Chondrocyte (in vitro differentiated cells): ENCODE measurements at regions not wholly inside any gene's neighbourhood (a gene's known extent, or its start where the extent isn't known, plus 50 kb on each side); places are given as distances from the start of the nearest gene placed in this dataset.
"Not testable (repeated sequence)": the region's sequence is repeated elsewhere in the genome, so short reads cannot be mapped to it uniquely, and the experiment has no call there.

Source experiments
- DNase-seq: peaks from one replicate; pipeline ENCODE4 v3.0.0; 2021; ENCODE audit warnings: mixed read lengths, low spot score
- H3K27ac Mint-ChIP-seq: one replicate; pipeline ENCODE4 v1.8.0; 2021; ENCODE audit warnings: mild to moderate bottlenecking, moderate library complexity, mixed read lengths; ENCODE audit not compliant: unreplicated experiment
- H3K27me3 Mint-ChIP-seq: 2 replicates; pipeline ENCODE4 v1.8.0; 2021; ENCODE audit warnings: low read depth, mixed read lengths
- H3K36me3 Mint-ChIP-seq: 2 replicates; pipeline ENCODE4 v1.8.0; 2021; ENCODE audit warnings: low read depth, mixed read lengths
- H3K4me1 Mint-ChIP-seq: 2 replicates; pipeline ENCODE4 v1.8.0; 2021; ENCODE audit warnings: low read depth, mild to moderate bottlenecking, mixed read lengths
- H3K4me3 Mint-ChIP-seq: one replicate; pipeline ENCODE4 v1.8.0; 2021; ENCODE audit warnings: mild to moderate bottlenecking, moderate library complexity, mixed read lengths; ENCODE audit not compliant: unreplicated experiment
- H3K9me3 Mint-ChIP-seq: 2 replicates; pipeline ENCODE4 v1.8.0; 2021; ENCODE audit warnings: low read depth, mixed read lengths
- TF ChIP-seq, protein P1 (sequence below): fragments of 200-600 bp; sonication (generic); IDR thresholded peaks from 2 replicates; pipeline ENCODE4 v1.5.0; 2021; ENCODE audit warnings: antibody characterized with exemption, mild to moderate bottlenecking, moderate library complexity

DNA sequence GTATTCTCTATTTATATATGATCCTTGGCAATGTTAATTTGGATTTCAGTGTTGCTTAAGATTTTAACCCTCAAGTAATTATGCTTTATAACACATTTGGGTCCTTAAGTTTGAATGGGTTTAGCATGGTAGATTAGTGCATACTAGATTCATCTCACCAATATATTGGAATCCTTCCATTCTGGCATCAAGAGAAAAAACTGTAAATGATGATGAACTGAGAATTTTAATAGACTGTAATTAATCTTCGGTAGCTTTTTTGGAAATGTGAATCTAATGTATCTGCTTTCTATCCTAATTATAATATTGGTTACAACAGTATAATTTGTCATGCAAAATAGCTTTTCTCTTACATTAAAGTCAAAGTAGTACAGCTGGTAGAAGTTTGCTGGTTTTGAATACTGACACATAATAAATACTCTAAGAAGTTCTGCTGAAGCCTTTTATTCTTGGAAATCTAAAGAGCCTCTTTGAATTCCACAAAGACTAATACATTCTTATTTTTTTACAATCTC is 279.8 kb downstream of the AMY1C start:
- TF ChIP-seq, protein P1, sequence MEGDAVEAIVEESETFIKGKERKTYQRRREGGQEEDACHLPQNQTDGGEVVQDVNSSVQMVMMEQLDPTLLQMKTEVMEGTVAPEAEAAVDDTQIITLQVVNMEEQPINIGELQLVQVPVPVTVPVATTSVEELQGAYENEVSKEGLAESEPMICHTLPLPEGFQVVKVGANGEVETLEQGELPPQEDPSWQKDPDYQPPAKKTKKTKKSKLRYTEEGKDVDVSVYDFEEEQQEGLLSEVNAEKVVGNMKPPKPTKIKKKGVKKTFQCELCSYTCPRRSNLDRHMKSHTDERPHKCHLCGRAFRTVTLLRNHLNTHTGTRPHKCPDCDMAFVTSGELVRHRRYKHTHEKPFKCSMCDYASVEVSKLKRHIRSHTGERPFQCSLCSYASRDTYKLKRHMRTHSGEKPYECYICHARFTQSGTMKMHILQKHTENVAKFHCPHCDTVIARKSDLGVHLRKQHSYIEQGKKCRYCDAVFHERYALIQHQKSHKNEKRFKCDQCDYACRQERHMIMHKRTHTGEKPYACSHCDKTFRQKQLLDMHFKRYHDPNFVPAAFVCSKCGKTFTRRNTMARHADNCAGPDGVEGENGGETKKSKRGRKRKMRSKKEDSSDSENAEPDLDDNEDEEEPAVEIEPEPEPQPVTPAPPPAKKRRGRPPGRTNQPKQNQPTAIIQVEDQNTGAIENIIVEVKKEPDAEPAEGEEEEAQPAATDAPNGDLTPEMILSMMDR: no peak
- Mint-ChIP-seq H3K36me3 (no peaks in the 10 kb centered on the region), H3K9me3 (no peaks in the 10 kb centered on the region), H3K4me1 (no peaks in the 10 kb centered on the region), H3K4me3 (no peak overlapping the region), H3K27ac (no peak overlapping the region), H3K27me3 (no peaks in the 10 kb centered on the region)
- no peak for DNase-seq

DNA sequence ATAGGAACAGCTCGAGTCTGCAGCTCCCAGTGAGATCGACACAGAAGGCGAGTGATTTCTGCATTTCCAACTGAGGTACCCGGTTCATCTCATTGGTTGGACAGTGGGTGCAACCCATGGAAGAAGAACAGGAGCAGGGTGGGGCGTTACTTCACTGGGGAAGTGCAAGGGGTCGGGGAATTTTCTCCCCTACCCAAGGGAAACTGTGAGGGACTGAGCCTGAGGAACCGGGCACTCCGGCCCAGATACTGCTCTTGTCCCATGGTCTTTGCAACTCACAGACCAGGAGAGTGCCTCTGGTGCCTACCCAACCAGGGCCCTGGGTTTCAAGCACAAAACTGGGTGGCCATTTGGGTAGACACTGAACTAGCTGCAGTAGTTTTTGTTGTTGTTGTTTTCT is 307.1 kb downstream of the AMY1C start:
- TF ChIP-seq, protein P1: no peak
- H3K4me3 Mint-ChIP-seq: no peak overlapping the region

DNA sequence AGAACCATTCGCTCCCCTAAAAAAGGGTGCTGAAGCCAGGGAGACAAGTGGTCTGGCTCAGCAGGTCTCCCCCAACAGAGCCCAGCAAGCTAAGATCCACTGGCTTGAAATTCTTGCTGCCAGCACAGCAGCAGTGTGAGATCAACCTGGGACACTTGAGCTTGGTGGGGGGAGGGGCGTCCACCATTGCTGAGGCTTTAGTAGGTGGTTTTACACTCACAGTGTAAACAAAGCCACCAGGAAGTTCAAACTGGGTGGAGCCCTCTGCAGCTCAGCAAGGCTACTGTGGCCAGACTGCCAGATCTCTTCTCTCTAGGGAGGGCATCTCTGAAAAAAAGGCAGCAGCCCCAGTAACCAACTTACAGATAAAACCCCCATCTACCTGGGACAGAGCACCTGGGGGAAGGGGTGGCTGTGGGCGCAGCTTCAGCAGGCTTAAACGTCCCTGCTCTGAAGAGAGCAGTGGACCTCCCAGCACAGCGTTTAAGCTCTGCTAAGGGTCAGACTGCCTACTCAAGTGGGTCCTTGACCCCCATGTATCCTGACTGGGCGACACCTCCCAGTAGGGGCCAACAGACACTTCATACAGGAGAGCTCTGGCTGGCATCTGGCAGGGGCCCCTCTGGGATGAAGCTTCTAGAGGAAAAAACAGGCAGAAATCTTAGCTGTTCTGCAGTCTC is 307.7 kb downstream of the AMY1C start:
- not testable (repeated sequence) for H3K27ac Mint-ChIP-seq, DNase-seq, H3K27me3 Mint-ChIP-seq, H3K4me1 Mint-ChIP-seq, H3K9me3 Mint-ChIP-seq, H3K4me3 Mint-ChIP-seq, H3K36me3 Mint-ChIP-seq

More for the DNA sequence above, 307.1 kb downstream of the AMY1C start:
- H3K9me3 Mint-ChIP-seq: peaks cover 8% of the 10 kb centered on the region
- peaks cover 6% of the 10 kb centered on the region for H3K27me3 Mint-ChIP-seq
- H3K27ac Mint-ChIP-seq: no peak overlapping the region
- no peak for DNase-seq
- H3K4me1 Mint-ChIP-seq: no peaks in the 10 kb centered on the region
- H3K36me3 Mint-ChIP-seq: no peaks in the 10 kb centered on the region

DNA sequence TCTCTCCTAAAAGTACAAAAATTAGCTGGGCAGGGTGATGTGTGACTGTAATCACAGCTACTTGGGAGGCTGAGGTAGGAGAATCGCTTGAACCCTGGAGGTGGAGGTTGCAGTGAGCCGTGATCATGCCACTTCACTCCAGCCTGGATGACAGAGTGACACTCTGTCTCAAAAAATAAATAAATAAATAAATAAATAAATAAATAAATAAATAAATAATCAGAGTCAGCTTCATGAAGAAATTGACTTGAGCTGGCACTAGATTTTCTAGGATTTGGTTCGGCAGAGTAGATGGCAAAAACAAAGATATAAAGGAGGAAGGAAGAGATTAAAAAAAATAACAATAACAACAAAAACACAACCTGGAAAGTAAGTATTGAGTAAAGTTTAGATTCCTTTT is 311.9 kb downstream of the AMY1C start:
- H3K9me3 Mint-ChIP-seq, H3K27ac Mint-ChIP-seq, DNase-seq, H3K4me3 Mint-ChIP-seq, H3K27me3 Mint-ChIP-seq, H3K36me3 Mint-ChIP-seq, H3K4me1 Mint-ChIP-seq: not testable (repeated sequence)

DNA sequence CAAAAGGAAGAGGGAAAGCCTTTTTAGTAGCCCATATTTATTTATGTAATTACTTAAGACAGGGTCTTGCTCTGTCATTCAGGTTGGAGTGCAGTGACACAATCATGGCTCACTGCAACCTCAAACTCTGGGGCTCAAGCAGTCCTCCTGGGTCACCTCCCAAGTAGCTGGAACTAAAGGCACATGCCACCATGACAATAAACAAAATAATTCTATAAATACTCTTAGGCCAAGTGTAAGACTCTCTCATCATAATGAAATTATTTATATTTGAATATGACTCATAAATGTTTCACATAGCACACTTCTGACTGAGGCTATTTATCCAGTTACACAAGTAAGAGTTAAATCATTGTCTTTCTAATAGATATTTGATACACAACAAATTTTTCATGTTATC is 314.7 kb downstream of the AMY1C start:
- TF ChIP-seq, protein P1: no peak
- no peaks in the 10 kb centered on the region for H3K9me3 Mint-ChIP-seq
- no peaks in the 10 kb centered on the region for H3K36me3 Mint-ChIP-seq
- no peak for DNase-seq
- no peak overlapping the region for H3K27ac Mint-ChIP-seq
- H3K4me1 Mint-ChIP-seq: no peaks in the 10 kb centered on the region
- no peak overlapping the region for H3K4me3 Mint-ChIP-seq
- H3K27me3 Mint-ChIP-seq: peaks cover 1% of the 10 kb centered on the region

DNA sequence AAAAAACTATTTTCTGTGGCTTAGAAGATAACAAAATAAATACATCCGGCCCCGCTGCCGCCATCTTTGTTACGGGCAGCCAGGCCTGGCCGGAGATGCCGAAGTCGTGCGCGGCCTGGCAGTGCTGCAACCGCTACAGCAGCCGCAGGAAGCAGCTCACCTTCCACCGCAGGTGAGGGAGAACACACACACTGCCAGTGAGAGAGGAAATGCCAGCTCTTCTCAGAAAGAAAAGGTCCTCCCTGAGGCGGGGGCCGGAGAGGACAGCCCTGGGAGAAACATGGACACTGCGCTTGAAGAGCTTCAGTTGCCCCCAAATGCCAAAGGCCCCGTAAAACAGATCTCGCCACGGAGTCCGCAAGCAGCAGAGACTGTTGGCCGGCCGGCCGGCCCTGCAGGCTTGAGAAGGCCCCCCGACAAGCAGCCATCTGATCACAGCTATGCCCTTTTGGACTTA is 323.2 kb downstream of the AMY1C start:
- H3K4me1 Mint-ChIP-seq: no peaks in the 10 kb centered on the region
- H3K36me3 Mint-ChIP-seq: no peaks in the 10 kb centered on the region
- H3K9me3 Mint-ChIP-seq: no peaks in the 10 kb centered on the region
- H3K4me3 Mint-ChIP-seq: no peak overlapping the region
- TF ChIP-seq, protein P1: no peak
- no peak for DNase-seq
- H3K27ac Mint-ChIP-seq: no peak overlapping the region
- H3K27me3 Mint-ChIP-seq: no peaks in the 10 kb centered on the region
